Loucy (cell line): ENCODE measurements at regions not wholly inside any gene's neighbourhood (a gene's known extent, or its start where the extent isn't known, plus 50 kb on each side); places are given as distances from the start of the nearest gene placed in this dataset.

ENCODE experiments used
- CTCF ChIP-seq: fragments of 200-600 bp; sonication (generic); conservative IDR thresholded peaks from 2 replicates; pipeline ENCODE4 v1.5.1; 2014; ENCODE audit warnings: mild to moderate bottlenecking, antibody characterized with exemption, low read length
- EZH2phosphoT487 ChIP-seq: fragments of 200-600 bp; IDR thresholded peaks from 2 replicates; pipeline ENCODE4 v1.6.1; 2018; ENCODE audit warnings: antibody characterized with exemption, mild to moderate bottlenecking, moderate library complexity, borderline replicate concordance

- TF ChIP-seq CTCF (no peak), EZH2phosphoT487 (no peak)
These were observed 778.7 kb downstream of the OLFM4 start for GRCh38 chr13:53807251-53807834.
